Ishikawa (cell line): ENCODE measurements at regions not wholly inside any gene's neighbourhood (a gene's known extent, or its start where the extent isn't known, plus 50 kb on each side); places are given as distances from the start of the nearest gene placed in this dataset.

Experiments used
- NFIC ChIP-seq: IDR thresholded peaks from 2 replicates; pipeline ENCODE4 v1.6.1; 2012
- YY1 ChIP-seq: IDR thresholded peaks from 2 replicates; pipeline ENCODE4 v1.6.1; 2012; ENCODE audit warnings: low read depth

DNA sequence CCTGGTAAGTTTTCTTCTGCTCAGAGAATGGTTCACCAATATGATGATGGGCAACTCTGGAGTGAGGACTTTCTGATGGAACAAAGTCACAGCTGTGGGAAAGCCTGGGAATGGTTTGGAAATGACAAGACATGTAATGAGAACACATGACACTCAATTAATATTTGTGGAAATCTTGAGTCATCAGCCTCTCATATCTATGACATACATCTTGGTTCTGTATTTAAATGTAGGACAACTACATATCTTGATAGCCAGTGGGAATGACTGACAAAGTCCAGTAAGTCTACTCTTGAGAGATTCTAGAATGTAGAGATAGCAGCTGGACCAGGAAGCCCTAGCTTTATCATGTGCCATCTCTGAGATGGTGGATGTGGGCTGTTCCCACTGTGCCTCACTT is 85.5 kb downstream of the PALM2AKAP2 start:
- TF ChIP-seq YY1 (no peak), NFIC (no peak)
